ENCODE measurements at regions not wholly inside any gene's neighbourhood (a gene's known extent, or its start where the extent isn't known, plus 50 kb on each side); places are given as distances from the start of the nearest gene placed in this dataset.

- intact Hi-C loops (cut with DNase I): no loop called here
- H3K27ac ChIP-seq: peak overlapping the region; percentile 53 to 99 (median 93)
- no peaks in the 10 kb centered on the region for H3K9me3 ChIP-seq
- no peaks in the 10 kb centered on the region for H3K27me3 ChIP-seq
- TF ChIP-seq CTCF (IDR thresholded peaks at IDR 0.05) (no peak), POLR2A (IDR thresholded peaks at IDR 0.05) (no peak)
- WGBS, 2 donors: 50% methylated on average over 2 of the region's 14 CpGs; no CpG with 5 or more reads in 1 of the 2 donors
- H3K36me3 ChIP-seq: peaks cover 34 to 86% (median 35%) of the 10 kb centered on the region in 3 donors
- DNase-seq: no peak
- H3K4me1 ChIP-seq: peaks cover 18 to 100% (median 77%) of the 10 kb centered on the region in 3 donors
- H3K4me3 ChIP-seq: no peak overlapping the region
Observed at GRCh38 chr22:46096706-46097230, 53.6 kb upstream of the PPARA start.

DNA sequence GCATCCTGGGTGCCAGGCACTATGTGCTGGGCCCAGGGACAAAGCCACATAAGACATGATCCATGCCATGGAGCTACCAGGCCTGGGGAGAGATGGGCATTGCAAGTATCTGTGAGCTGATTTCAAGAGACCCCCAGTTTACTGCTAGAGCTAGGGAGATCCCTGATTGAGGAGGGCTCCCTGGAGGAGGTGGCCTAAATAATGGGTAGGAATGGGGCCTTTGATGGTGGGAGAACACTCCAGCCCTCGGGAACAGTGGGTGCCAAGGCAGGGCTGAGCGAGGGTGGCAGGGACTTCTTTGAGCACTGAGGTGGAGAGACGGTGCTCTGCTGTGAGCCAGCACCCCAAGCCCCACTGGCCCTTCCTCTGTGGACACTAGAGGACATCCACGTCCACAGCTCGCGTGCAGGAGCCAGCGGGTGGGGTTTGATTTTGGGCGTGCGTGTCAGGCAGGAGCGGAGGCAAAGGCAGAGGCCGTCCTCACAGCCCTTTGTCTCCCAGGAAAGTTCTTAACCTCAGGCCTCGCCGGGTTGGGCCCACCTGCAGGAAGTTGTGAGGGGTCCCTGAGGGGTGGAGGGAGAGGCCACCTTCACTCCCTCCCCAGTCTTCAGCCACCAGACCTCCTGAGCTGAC, 52.9 kb upstream of the PPARA start:
- Histone ChIP-seq H3K27me3 (no peaks in the 10 kb centered on the region), H3K27ac (peak overlapping the region; percentile 53 to 99 (median 93)), H3K36me3 (peaks cover 33 to 86% (median 33%) of the 10 kb centered on the region in 3 donors), H3K4me3 (no peak overlapping the region), H3K9me3 (no peaks in the 10 kb centered on the region), H3K4me1 (peaks cover 15 to 100% (median 77%) of the 10 kb centered on the region in 3 donors)
- TF ChIP-seq CTCF (IDR thresholded peaks at IDR 0.05) (no peak), POLR2A (IDR thresholded peaks at IDR 0.05) (no peak)
- no peak for DNase-seq
- intact Hi-C loops (cut with DNase I): no loop called here
- 49 to 50% methylated on average over 3 to 7 of the region's 13 CpGs for WGBS, 2 donors

DNA sequence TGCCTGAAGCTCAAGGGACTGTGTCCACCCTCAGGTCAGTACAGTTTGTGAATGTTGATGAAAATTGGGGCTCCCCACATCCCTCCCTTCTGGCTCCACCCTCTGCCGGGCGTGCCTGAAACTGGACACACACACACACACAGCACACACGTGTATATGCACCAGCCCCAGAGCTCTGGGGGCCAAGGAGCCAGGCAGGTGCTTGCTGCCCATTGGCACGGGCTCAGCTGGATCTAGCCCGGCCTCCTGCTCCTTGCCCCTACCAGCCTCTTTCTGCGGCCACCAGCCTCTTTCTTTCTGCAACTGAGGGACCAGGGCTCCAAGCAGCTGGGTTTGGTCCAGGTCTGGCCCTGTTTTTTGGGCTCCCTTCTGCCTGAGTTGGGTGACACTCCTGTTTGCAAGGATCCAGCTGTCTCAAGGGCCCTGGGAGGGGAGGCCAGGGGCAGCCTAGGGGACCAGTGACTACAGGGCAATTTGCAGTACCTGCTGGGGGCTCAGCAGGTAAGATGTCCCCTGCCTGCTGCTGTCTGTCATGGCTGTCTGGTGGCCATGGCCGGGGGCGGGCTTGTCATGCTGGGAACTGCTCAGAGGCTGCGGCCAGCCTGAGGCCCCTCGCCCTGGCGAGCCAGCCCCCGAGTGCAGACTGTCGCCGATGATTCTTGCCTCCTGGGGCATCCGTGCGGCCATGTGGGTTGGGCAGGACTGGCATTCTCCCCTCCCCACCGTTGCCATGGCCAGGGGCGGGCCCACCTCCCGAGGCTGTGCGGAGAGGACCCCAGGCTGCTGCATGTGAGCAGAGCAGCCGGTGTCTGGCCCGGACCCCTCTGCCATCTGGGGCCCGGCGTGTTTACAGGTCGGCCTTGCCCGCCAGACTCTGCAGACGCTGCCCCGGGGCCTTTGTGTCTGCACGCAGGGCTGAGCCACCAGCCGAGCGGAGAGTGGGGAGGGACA, 51.5 kb upstream of the PPARA start:
- intact Hi-C loops (cut with DNase I): no loop called here
- DNase-seq: no peak
- H3K4me1 ChIP-seq: peaks cover 21 to 100% (median 76%) of the 10 kb centered on the region in 3 donors
- no peaks in the 10 kb centered on the region for H3K27me3 ChIP-seq
- whole genome bisulfite sequencing, 2 donors: 28 to 48% methylated on average over 3 to 6 of the region's 31 CpGs
- no peaks in the 10 kb centered on the region for H3K9me3 ChIP-seq
- TF ChIP-seq POLR2A (IDR thresholded peaks at IDR 0.05) (no peak), CTCF (IDR thresholded peaks at IDR 0.05) (no peak)
- peaks cover 23 to 88% (median 24%) of the 10 kb centered on the region in 3 donors for H3K36me3 ChIP-seq
- no peak overlapping the region for H3K4me3 ChIP-seq
- peak overlapping the region; percentile 53 to 99 (median 93) for H3K27ac ChIP-seq

GRCh38 chr22:46099740-46100139, 50.6 kb upstream of the PPARA start:
- WGBS, 2 donors: 23% methylated on average over 2 of the region's 4 CpGs; no CpG with 5 or more reads in 1 of the 2 donors
- peaks cover 22 to 89% (median 22%) of the 10 kb centered on the region in 3 donors for H3K36me3 ChIP-seq
- intact Hi-C loops (cut with DNase I): no loop called here
- H3K27me3 ChIP-seq: no peaks in the 10 kb centered on the region
- H3K4me3 ChIP-seq: no peak overlapping the region
- TF ChIP-seq POLR2A (IDR thresholded peaks at IDR 0.05) (no peak), CTCF (IDR thresholded peaks at IDR 0.05) (peak in 1 of 6 experiments; percentile 11)
- H3K9me3 ChIP-seq: no peaks in the 10 kb centered on the region
- DNase-seq: no peak
- peaks cover 30 to 100% (median 76%) of the 10 kb centered on the region in 3 donors for H3K4me1 ChIP-seq
- H3K27ac ChIP-seq: peak overlapping the region; percentile 53 to 99 (median 93)
